ENCODE measurements at regions not wholly inside any gene's neighbourhood (a gene's known extent, or its start where the extent isn't known, plus 50 kb on each side); places are given as distances from the start of the nearest gene placed in this dataset.

GRCh38 chr14:87199381-87199780 lies 793.6 kb downstream of the GALC start:
- TF ChIP-seq POLR2A (IDR thresholded peaks at IDR 0.05) (no peak), CTCF (IDR thresholded peaks at IDR 0.05) (no peak)

Data from right lobe of liver (tissue), 4 donors.